HepG2 (cell line): ENCODE measurements at regions not wholly inside any gene's neighbourhood (a gene's known extent, or its start where the extent isn't known, plus 50 kb on each side); places are given as distances from the start of the nearest gene placed in this dataset.

Experiments used
- ATF7-NPFF ChIP-seq: sonication (generic); formaldehyde crosslinking; IDR thresholded peaks from 2 replicates; pipeline ENCODE4 v1.8.1; 2023; ENCODE audit warnings: mild to moderate bottlenecking, low read depth, missing genetic modification reagents, moderate library complexity
- EHMT2 ChIP-seq: fragments of 200-600 bp; sonication (generic); IDR thresholded peaks from 2 replicates; pipeline ENCODE4 v1.7.0; 2017; ENCODE audit warnings: antibody characterized with exemption, low read depth, low read length, borderline replicate concordance
- EP300 ChIP-seq, 3 experiments: sonication (generic) in 1 of 3; formaldehyde crosslinking in 1 of 3; IDR thresholded peaks; 2 replicates each; pipeline versions ENCODE4 v1.5.1 to v1.6.1; 2011 to 2020; ENCODE audit warnings: low read depth in 2 of 3, low read length in 2 of 3, borderline replicate concordance in 1 of 3, improper control_type of control experiment in 1 of 3, mild to moderate bottlenecking in 1 of 3, missing genetic modification reagents in 1 of 3, moderate library complexity in 1 of 3
- MXD3 ChIP-seq: IDR thresholded peaks from 2 replicates; pipeline ENCODE4 v1.6.1; 2016; ENCODE audit warnings: mild to moderate bottlenecking, missing biosample characterization, missing genetic modification reagents
- NAIF1 ChIP-seq: sonication (generic); formaldehyde crosslinking; IDR thresholded peaks from 2 replicates; pipeline ENCODE4 v1.5.0; 2020; ENCODE audit warnings: mild to moderate bottlenecking, missing genetic modification reagents, borderline replicate concordance
- PHF5A ChIP-seq: IDR thresholded peaks from one replicate; pipeline ENCODE4 v1.6.1; 2018; ENCODE audit warnings: low read depth, missing genetic modification reagents; ENCODE audit not compliant: unreplicated experiment
- RBM39 ChIP-seq: fragments of 200-400 bp; formaldehyde crosslinking; IDR thresholded peaks from one replicate; pipeline ENCODE4 v1.6.1; 2018; ENCODE audit warnings: antibody characterized with exemption, mild to moderate bottlenecking, low read depth, low read length; ENCODE audit not compliant: poor library complexity, severe bottlenecking
- SIN3B ChIP-seq: fragments of 150-350 bp; IDR thresholded peaks from 2 replicates; pipeline ENCODE4 v1.6.1; 2014; ENCODE audit warnings: low read length
- SMC3 ChIP-seq: IDR thresholded peaks from 2 replicates; pipeline ENCODE4 v1.6.1; 2011; ENCODE audit warnings: low read length, improper control_type of control experiment
- STAG1 ChIP-seq: sonication (generic); formaldehyde crosslinking; IDR thresholded peaks from 2 replicates; pipeline ENCODE4 v1.4.0; 2020; ENCODE audit warnings: missing genetic modification reagents
- ZKSCAN1 ChIP-seq: fragments of 150-350 bp; IDR thresholded peaks from 2 replicates; pipeline ENCODE4 v1.6.1; 2014; ENCODE audit warnings: low read length
- ZNF367 ChIP-seq: sonication (generic); formaldehyde crosslinking; IDR thresholded peaks from 2 replicates; pipeline ENCODE4 v1.4.0; 2020; ENCODE audit warnings: missing genetic modification reagents, borderline replicate concordance
- TF ChIP-seq, protein P1 (sequence below): sonication (generic); formaldehyde crosslinking; IDR thresholded peaks from 2 replicates; pipeline ENCODE4 v1.4.0; 2020; ENCODE audit warnings: missing genetic modification reagents, borderline replicate concordance
- TF ChIP-seq, protein P2 (sequence below), 2 experiments: sonication (generic) in 1 of 2; formaldehyde crosslinking in 1 of 2; IDR thresholded peaks; 2 replicates each; pipeline versions ENCODE4 v1.6.1 to v1.9.0; 2014 to 2022; ENCODE audit warnings: antibody characterized with exemption in 1 of 2, borderline replicate concordance in 1 of 2, inconsistent platforms in 1 of 2, low read depth in 1 of 2, missing genetic modification reagents in 1 of 2
- TF ChIP-seq, protein P3 (sequence below): IDR thresholded peaks from 2 replicates; pipeline ENCODE4 v1.6.1; 2012; ENCODE audit warnings: low read depth, low read length, improper control_type of control experiment

- TF ChIP-seq, protein P1, sequence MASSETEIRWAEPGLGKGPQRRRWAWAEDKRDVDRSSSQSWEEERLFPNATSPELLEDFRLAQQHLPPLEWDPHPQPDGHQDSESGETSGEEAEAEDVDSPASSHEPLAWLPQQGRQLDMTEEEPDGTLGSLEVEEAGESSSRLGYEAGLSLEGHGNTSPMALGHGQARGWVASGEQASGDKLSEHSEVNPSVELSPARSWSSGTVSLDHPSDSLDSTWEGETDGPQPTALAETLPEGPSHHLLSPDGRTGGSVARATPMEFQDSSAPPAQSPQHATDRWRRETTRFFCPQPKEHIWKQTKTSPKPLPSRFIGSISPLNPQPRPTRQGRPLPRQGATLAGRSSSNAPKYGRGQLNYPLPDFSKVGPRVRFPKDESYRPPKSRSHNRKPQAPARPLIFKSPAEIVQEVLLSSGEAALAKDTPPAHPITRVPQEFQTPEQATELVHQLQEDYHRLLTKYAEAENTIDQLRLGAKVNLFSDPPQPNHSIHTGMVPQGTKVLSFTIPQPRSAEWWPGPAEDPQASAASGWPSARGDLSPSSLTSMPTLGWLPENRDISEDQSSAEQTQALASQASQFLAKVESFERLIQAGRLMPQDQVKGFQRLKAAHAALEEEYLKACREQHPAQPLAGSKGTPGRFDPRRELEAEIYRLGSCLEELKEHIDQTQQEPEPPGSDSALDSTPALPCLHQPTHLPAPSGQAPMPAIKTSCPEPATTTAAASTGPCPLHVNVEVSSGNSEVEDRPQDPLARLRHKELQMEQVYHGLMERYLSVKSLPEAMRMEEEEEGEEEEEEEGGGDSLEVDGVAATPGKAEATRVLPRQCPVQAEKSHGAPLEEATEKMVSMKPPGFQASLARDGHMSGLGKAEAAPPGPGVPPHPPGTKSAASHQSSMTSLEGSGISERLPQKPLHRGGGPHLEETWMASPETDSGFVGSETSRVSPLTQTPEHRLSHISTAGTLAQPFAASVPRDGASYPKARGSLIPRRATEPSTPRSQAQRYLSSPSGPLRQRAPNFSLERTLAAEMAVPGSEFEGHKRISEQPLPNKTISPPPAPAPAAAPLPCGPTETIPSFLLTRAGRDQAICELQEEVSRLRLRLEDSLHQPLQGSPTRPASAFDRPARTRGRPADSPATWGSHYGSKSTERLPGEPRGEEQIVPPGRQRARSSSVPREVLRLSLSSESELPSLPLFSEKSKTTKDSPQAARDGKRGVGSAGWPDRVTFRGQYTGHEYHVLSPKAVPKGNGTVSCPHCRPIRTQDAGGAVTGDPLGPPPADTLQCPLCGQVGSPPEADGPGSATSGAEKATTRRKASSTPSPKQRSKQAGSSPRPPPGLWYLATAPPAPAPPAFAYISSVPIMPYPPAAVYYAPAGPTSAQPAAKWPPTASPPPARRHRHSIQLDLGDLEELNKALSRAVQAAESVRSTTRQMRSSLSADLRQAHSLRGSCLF (CRISPR knock-in tag): no peak
- no peak for TF ChIP-seq PHF5A (CRISPR knock-in tag)
- TF ChIP-seq ZNF367 (CRISPR knock-in tag): no peak
- no peak for TF ChIP-seq SIN3B
- TF ChIP-seq ATF7-NPFF: no peak
- TF ChIP-seq EHMT2: peak; percentile 83; the same call in 1 of the 2 replicates
- peak; percentile 44 for TF ChIP-seq STAG1
- TF ChIP-seq, protein P2, sequence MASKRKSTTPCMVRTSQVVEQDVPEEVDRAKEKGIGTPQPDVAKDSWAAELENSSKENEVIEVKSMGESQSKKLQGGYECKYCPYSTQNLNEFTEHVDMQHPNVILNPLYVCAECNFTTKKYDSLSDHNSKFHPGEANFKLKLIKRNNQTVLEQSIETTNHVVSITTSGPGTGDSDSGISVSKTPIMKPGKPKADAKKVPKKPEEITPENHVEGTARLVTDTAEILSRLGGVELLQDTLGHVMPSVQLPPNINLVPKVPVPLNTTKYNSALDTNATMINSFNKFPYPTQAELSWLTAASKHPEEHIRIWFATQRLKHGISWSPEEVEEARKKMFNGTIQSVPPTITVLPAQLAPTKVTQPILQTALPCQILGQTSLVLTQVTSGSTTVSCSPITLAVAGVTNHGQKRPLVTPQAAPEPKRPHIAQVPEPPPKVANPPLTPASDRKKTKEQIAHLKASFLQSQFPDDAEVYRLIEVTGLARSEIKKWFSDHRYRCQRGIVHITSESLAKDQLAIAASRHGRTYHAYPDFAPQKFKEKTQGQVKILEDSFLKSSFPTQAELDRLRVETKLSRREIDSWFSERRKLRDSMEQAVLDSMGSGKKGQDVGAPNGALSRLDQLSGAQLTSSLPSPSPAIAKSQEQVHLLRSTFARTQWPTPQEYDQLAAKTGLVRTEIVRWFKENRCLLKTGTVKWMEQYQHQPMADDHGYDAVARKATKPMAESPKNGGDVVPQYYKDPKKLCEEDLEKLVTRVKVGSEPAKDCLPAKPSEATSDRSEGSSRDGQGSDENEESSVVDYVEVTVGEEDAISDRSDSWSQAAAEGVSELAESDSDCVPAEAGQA (IDR thresholded peaks at IDR 0.05; ENCODE audit: low read depth): no peak
- TF ChIP-seq, protein P2 (CRISPR knock-in tag; IDR thresholded peaks at IDR 0.05; ENCODE audit: borderline replicate concordance): no peak
- no peak for TF ChIP-seq NAIF1
- TF ChIP-seq, protein P3, sequence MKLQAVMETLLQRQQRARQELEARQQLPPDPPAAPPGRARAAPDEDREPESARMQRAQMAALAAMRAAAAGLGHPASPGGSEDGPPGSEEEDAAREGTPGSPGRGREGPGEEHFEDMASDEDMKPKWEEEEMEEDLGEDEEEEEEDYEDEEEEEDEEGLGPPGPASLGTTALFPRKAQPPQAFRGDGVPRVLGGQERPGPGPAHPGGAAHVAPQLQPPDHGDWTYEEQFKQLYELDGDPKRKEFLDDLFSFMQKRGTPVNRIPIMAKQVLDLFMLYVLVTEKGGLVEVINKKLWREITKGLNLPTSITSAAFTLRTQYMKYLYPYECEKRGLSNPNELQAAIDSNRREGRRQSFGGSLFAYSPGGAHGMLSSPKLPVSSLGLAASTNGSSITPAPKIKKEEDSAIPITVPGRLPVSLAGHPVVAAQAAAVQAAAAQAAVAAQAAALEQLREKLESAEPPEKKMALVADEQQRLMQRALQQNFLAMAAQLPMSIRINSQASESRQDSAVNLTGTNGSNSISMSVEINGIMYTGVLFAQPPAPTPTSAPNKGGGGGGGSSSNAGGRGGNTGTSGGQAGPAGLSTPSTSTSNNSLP: 0 out of 2 replicates have a peak, but pooled peaks have one; percentile 31
- TF ChIP-seq RBM39: no peak
- no peak for TF ChIP-seq SMC3
- no peak for TF ChIP-seq EP300 (IDR thresholded peaks at IDR 0.05; ENCODE audit: low read depth in 2 of 2, low read length in 2 of 2)
- TF ChIP-seq EP300 (CRISPR knock-in tag; IDR thresholded peaks at IDR 0.05; ENCODE audit: borderline replicate concordance): no peak
- no peak for TF ChIP-seq MXD3 (CRISPR knock-in tag)
- TF ChIP-seq ZKSCAN1: no peak
Observed at GRCh38 chr9:78821126-78821822, 524.3 kb downstream of the PSAT1 start (continued).
